PC-9 (cell line): ENCODE measurements at regions not wholly inside any gene's neighbourhood (a gene's known extent, or its start where the extent isn't known, plus 50 kb on each side); places are given as distances from the start of the nearest gene placed in this dataset.

Source experiments
- BruUV-seq: library from RNA; stranded (reverse); fragments of 400-500 nt; replicated peaks from 2 replicates; lab custom pipeline; 2021; lab: Mats Ljungman, UMichigan
- CTCF ChIA-PET: fragments of 300-600 bp; sonication (Branson Sonifier 250); formaldehyde crosslinking; loops from one replicate; lab custom pipeline; 2022; ENCODE audit warnings: antibody characterized with exemption; lab: Charles Lee
- POLR2A ChIA-PET: fragments of 300-600 bp; sonication (Branson Sonifier 250); formaldehyde crosslinking; loops from one replicate; lab custom pipeline; 2022; ENCODE audit warnings: antibody characterized with exemption; ENCODE audit not compliant: unreplicated experiment; lab: Charles Lee
- DNase-seq, 2 experiments: peaks; one replicate each; pipeline versions ENCODE4 v3.0.0 to v3.0.0-alpha.2; 2015 to 2022; ENCODE audit warnings: mixed read lengths in 1 of 2
- H2AFZ ChIP-seq: fragments of 200-600 bp; sonication (generic); 2 replicates; pipeline ENCODE4 v1.8.1; 2017; ENCODE audit warnings: antibody characterized with exemption
- H3F3A ChIP-seq: fragments of 200-600 bp; sonication (generic); 2 replicates; pipeline ENCODE4 v1.8.1; 2017; ENCODE audit warnings: antibody characterized with exemption, mild to moderate bottlenecking, low read depth; ENCODE audit not compliant: insufficient read depth
- H3K27ac ChIP-seq: fragments of 200-600 bp; sonication (generic); 2 replicates; pipeline ENCODE4 v1.6.1; 2016; ENCODE audit warnings: mixed run types
- H3K27me3 ChIP-seq: fragments of 200-600 bp; sonication (generic); 2 replicates; pipeline ENCODE4 v1.6.1; 2016; ENCODE audit warnings: low read depth, mixed run types; ENCODE audit not compliant: insufficient read depth
- H3K36me3 ChIP-seq: fragments of 200-600 bp; sonication (generic); 2 replicates; pipeline ENCODE4 v1.6.1; 2016; ENCODE audit warnings: low read depth, mixed run types
- H3K4me1 ChIP-seq: fragments of 200-600 bp; sonication (generic); replicated peaks from 2 replicates; pipeline ENCODE4 v1.6.1; 2016; ENCODE audit warnings: mixed run types; ENCODE audit not compliant: insufficient read depth
- H3K4me2 ChIP-seq: fragments of 200-600 bp; sonication (generic); 2 replicates; pipeline ENCODE4 v1.6.1; 2017; ENCODE audit warnings: mixed run types
- H3K4me3 ChIP-seq: fragments of 200-600 bp; sonication (generic); 2 replicates; pipeline ENCODE4 v1.6.1; 2016; ENCODE audit warnings: mixed run types
- H3K79me2 ChIP-seq: fragments of 200-600 bp; sonication (generic); 2 replicates; pipeline ENCODE4 v1.6.1; 2017; ENCODE audit warnings: low read depth, mixed run types
- H3K9me2 ChIP-seq: fragments of 200-600 bp; sonication (generic); 2 replicates; pipeline ENCODE4 v1.8.1; 2017; ENCODE audit warnings: mild to moderate bottlenecking; ENCODE audit not compliant: insufficient read depth
- H3K9me3 ChIP-seq: fragments of 200-600 bp; sonication (generic); 2 replicates; pipeline ENCODE4 v1.8.1; 2016; ENCODE audit warnings: low read depth; ENCODE audit not compliant: insufficient read depth
- H4K20me1 ChIP-seq: fragments of 200-600 bp; sonication (generic); 2 replicates; pipeline ENCODE4 v1.8.1; 2017; ENCODE audit not compliant: insufficient read depth
- EZH2 ChIP-seq: fragments of 200-600 bp; sonication (generic); IDR thresholded peaks from 2 replicates; pipeline ENCODE4 v1.8.0; 2017; ENCODE audit warnings: antibody characterized with exemption, low read depth
- intact Hi-C: fragments of 100-400 bp; cut with micrococcal nuclease; formaldehyde crosslinking; loops from one replicate; pipeline ENCODE4 v1.10.0; 2022; ENCODE audit not compliant: unreplicated experiment
- TF ChIP-seq, protein P1 (sequence below): fragments of 200-600 bp; sonication (generic); conservative IDR thresholded peaks from 2 replicates; pipeline ENCODE4 v1.6.1; 2017; ENCODE audit warnings: mixed run types, antibody characterized with exemption, mild to moderate bottlenecking, moderate library complexity

DNA sequence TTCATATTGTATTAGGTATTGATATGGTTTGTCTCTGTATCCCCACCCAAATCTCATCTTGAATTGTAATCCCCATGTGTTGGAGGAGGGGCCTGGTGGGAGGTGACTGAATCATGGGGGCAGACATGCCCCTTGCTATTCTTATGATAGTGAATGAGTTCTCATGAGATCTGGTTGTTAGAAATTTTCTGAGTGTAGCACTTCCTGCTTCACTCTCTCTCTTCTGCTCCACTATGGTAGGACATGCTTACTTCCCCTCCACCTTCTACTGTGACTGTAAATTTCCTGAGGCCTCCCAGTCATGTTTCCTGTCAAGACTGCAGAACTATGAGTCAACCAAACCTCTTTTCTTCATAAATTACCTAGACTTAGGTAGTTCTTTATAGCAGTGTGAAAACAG, 187.4 kb upstream of the SLC24A2 start:
- Histone ChIP-seq H3K79me2 (no peaks in the 10 kb centered on the region), H3K36me3 (no peaks in the 10 kb centered on the region), H3K4me2 (no peak overlapping the region), H3K9me3 (no peaks in the 10 kb centered on the region), H3F3A (no peaks in the 10 kb centered on the region), H4K20me1 (no peaks in the 10 kb centered on the region), H3K9me2 (no peaks in the 10 kb centered on the region), H3K4me3 (no peak overlapping the region), H3K27ac (no peak overlapping the region), H3K27me3 (no peaks in the 10 kb centered on the region), H3K4me1 (no peaks in the 10 kb centered on the region), H2AFZ (no peak overlapping the region)
- CTCF ChIA-PET, result no interaction called here
- BruUV-seq, result no TSS peak
- POLR2A ChIA-PET, result no interaction called here
- TF ChIP-seq, protein P1, sequence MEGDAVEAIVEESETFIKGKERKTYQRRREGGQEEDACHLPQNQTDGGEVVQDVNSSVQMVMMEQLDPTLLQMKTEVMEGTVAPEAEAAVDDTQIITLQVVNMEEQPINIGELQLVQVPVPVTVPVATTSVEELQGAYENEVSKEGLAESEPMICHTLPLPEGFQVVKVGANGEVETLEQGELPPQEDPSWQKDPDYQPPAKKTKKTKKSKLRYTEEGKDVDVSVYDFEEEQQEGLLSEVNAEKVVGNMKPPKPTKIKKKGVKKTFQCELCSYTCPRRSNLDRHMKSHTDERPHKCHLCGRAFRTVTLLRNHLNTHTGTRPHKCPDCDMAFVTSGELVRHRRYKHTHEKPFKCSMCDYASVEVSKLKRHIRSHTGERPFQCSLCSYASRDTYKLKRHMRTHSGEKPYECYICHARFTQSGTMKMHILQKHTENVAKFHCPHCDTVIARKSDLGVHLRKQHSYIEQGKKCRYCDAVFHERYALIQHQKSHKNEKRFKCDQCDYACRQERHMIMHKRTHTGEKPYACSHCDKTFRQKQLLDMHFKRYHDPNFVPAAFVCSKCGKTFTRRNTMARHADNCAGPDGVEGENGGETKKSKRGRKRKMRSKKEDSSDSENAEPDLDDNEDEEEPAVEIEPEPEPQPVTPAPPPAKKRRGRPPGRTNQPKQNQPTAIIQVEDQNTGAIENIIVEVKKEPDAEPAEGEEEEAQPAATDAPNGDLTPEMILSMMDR, result no peak
- no peak for TF ChIP-seq EZH2
- DNase-seq, result no peak
- intact Hi-C loops, result no loop called here

DNA sequence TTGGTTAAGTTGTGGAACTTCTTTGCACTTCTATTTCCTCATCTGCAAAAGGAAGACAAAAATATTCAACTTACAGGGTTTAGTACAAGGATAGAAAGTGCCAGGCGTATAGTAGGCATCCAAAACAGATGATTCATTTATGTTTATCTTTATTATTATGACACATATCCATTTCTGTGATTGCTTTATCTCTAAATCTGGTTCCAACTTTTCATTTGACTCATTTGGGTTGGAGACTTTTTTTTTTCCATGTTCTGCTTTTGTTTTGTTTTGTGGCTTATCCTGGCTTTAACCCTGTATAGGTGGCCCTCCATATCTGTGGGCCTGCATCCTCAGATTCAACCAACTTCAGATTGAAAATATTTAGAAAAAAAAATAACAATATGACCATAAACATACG, 186.7 kb upstream of the SLC24A2 start:
- Histone ChIP-seq H3F3A (no peaks in the 10 kb centered on the region), H3K27me3 (no peaks in the 10 kb centered on the region), H3K9me3 (no peaks in the 10 kb centered on the region), H2AFZ (no peak overlapping the region), H3K27ac (no peak overlapping the region), H4K20me1 (no peaks in the 10 kb centered on the region), H3K79me2 (no peaks in the 10 kb centered on the region), H3K9me2 (no peaks in the 10 kb centered on the region), H3K36me3 (no peaks in the 10 kb centered on the region), H3K4me1 (no peaks in the 10 kb centered on the region), H3K4me2 (no peak overlapping the region), H3K4me3 (no peak overlapping the region)
- TF ChIP-seq, protein P1, result no peak
- no peak for TF ChIP-seq EZH2
- BruUV-seq, result no TSS peak
- DNase-seq, result no peak
- intact Hi-C loops, result no loop called here
- ChIA-PET CTCF (no interaction called here), POLR2A (no interaction called here)

DNA sequence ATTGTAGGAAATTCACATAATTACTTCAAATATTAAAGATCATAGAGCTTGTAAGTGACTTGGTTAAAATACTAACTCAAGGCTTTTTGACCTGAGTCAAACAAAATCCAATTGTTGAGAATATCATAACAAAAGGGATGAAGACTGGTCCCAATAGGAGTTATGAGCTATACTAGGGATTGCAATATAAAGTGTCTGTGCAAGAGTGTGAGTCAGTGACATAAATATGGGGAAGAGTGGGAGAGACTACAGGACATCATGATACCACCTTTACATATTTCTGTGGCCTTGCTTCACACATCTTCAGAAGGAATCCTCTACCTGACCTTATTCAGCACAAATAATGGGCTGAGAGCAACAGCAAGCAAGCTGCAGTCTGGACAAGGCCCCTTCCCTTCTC, 180.9 kb upstream of the SLC24A2 start:
- H3K79me2 ChIP-seq, result no peaks in the 10 kb centered on the region
- TF ChIP-seq, protein P1, result no peak
- no peak for TF ChIP-seq EZH2
- no peak overlapping the region for H3K27ac ChIP-seq
- no peaks in the 10 kb centered on the region for H3K4me1 ChIP-seq
- H3K4me3 ChIP-seq, result no peak overlapping the region
- H3K9me2 ChIP-seq, result no peaks in the 10 kb centered on the region
- H3K4me2 ChIP-seq, result no peak overlapping the region
- no peaks in the 10 kb centered on the region for H3K36me3 ChIP-seq
- no peak for DNase-seq
- no peaks in the 10 kb centered on the region for H3K27me3 ChIP-seq
- BruUV-seq, result no TSS peak
- ChIA-PET CTCF (no interaction called here), POLR2A (no interaction called here)
- intact Hi-C loops, result no loop called here
- no peak overlapping the region for H2AFZ ChIP-seq
- no peaks in the 10 kb centered on the region for H4K20me1 ChIP-seq
- no peaks in the 10 kb centered on the region for H3F3A ChIP-seq
- H3K9me3 ChIP-seq, result no peaks in the 10 kb centered on the region
